HepG2 (cell line): ENCODE measurements at regions not wholly inside any gene's neighbourhood (a gene's known extent, or its start where the extent isn't known, plus 50 kb on each side); places are given as distances from the start of the nearest gene placed in this dataset.
"Not testable (repeated sequence)": the region's sequence is repeated elsewhere in the genome, so short reads cannot be mapped to it uniquely, and the experiment has no call there.

Source experiments
- ATAC-seq: fragments of 200-7000 bp; cut with Tn5 transposase; 3 replicates; pipeline ENCODE4 v1.9.1; 2020; ENCODE audit warnings: mild to moderate bottlenecking, moderate library complexity
- BruUV-seq: library from RNA; stranded (reverse); fragments of 400-500 nt; replicated peaks from 2 replicates; lab custom pipeline; 2021; lab: Mats Ljungman, UMichigan
- CTCF ChIA-PET: fragments of 300-600 bp; formaldehyde crosslinking; extraction: SDS; loops from one replicate; lab custom pipeline; 2021; ENCODE audit warnings: low total read pairs, inconsistent platforms, low intra/inter-chr PET ratio; lab: Yijun Ruan, JAX
- POLR2A ChIA-PET: fragments of 350-600 bp; sonication (Branson Sonifier 250); formaldehyde crosslinking; loops from one replicate; lab custom pipeline; 2020; ENCODE audit warnings: antibody characterized with exemption, inconsistent platforms; lab: Yijun Ruan, JAX
- DNase-seq: peaks from one replicate; pipeline ENCODE4 v3.0.0-alpha.2; 2015; ENCODE audit warnings: low spot score
- FAIRE-seq: peaks from 3 replicates; lab custom pipeline; 2011; peaks lifted over from hg19 to GRCh38; lab: Jason Lieb, UNC
- H2AFZ ChIP-seq: one replicate; pipeline ENCODE4 v1.6.1; 2011; ENCODE audit warnings: low read length, inconsistent platforms
- H3K27ac ChIP-seq: fragments of 300-600 bp; 3 replicates; pipeline ENCODE4 v1.8.0; 2011; ENCODE audit warnings: mixed run types, mild to moderate bottlenecking, mixed read lengths, low read length, inconsistent platforms; ENCODE audit not compliant: insufficient read depth; ENCODE audit errors: extremely low read length
- H3K27me3 ChIP-seq, 2 experiments: fragments of 200-600 bp in 1 of 2; 2 replicates in 1 of 2; 3 replicates in 1 of 2; pipeline versions ENCODE4 v1.6.0 to v1.8.0; 2011; ENCODE audit warnings: low read length in 2 of 2, mild to moderate bottlenecking in 2 of 2, moderate library complexity in 2 of 2, inconsistent platforms in 1 of 2; ENCODE audit not compliant: insufficient read depth in 2 of 2, control insufficient read depth in 1 of 2
- H3K36me3 ChIP-seq, 2 experiments: fragments of 200-600 bp in 1 of 2; replicated peaks in 1 of 2; 2 replicates in 1 of 2; 3 replicates in 1 of 2; pipeline versions ENCODE4 v1.5.1 to v1.8.0; 2011; ENCODE audit warnings: low read length in 2 of 2, inconsistent platforms in 1 of 2; ENCODE audit not compliant: insufficient read depth in 2 of 2, control insufficient read depth in 1 of 2
- H3K4me1 ChIP-seq: 2 replicates; pipeline ENCODE4 v1.5.1; 2012; ENCODE audit warnings: low read length, inconsistent platforms; ENCODE audit not compliant: insufficient read depth
- H3K4me2 ChIP-seq: 2 replicates; pipeline ENCODE4 v1.6.0; 2011; ENCODE audit warnings: low read depth, low read length, inconsistent platforms
- H3K4me3 ChIP-seq, 3 experiments: fragments of 200-600 bp in 1 of 3; sonication (generic), shearing (Covaris generic) in 1 of 3; replicated peaks in 1 of 3; 2 replicates each; pipeline ENCODE4 v1.5.1; 2011 to 2016; ENCODE audit warnings: low read length in 3 of 3, inconsistent platforms in 2 of 3, low read depth in 2 of 3, mild to moderate bottlenecking in 2 of 3, control low read depth in 1 of 3, mixed read lengths in 1 of 3; ENCODE audit not compliant: insufficient read depth in 1 of 3
- H3K79me2 ChIP-seq: one replicate; pipeline ENCODE4 v1.6.1; 2011; ENCODE audit warnings: low read length, inconsistent platforms; ENCODE audit not compliant: insufficient read depth
- H3K9ac ChIP-seq: 2 replicates; pipeline ENCODE4 v1.6.0; 2011; ENCODE audit warnings: mild to moderate bottlenecking, low read depth, low read length, inconsistent platforms; ENCODE audit not compliant: insufficient read depth
- H3K9me3 ChIP-seq: 2 replicates; pipeline ENCODE4 v1.5.1; 2012; ENCODE audit warnings: mild to moderate bottlenecking, low read length
- H4K20me1 ChIP-seq: 2 replicates; pipeline ENCODE4 v1.6.0; 2011; ENCODE audit warnings: inconsistent platforms, mild to moderate bottlenecking, low read length, moderate library complexity; ENCODE audit not compliant: insufficient read depth
- EEA1 ChIP-seq: sonication (generic); formaldehyde crosslinking; IDR thresholded peaks from 2 replicates; pipeline ENCODE4 v1.5.1; 2020; ENCODE audit warnings: mild to moderate bottlenecking, missing genetic modification reagents, borderline replicate concordance
- IRF2 ChIP-seq: IDR thresholded peaks from 2 replicates; pipeline ENCODE4 v1.6.1; 2018; ENCODE audit warnings: missing genetic modification reagents, missing compliant biosample characterization
- NFIB ChIP-seq: sonication (generic); formaldehyde crosslinking; IDR thresholded peaks from 2 replicates; pipeline ENCODE4 v1.9.0; 2021; ENCODE audit warnings: missing genetic modification reagents, mild to moderate bottlenecking, borderline replicate concordance
- NPAS2 ChIP-seq: sonication (generic); formaldehyde crosslinking; IDR thresholded peaks from 2 replicates; pipeline ENCODE4 v1.8.0; 2022; ENCODE audit warnings: mild to moderate bottlenecking, missing genetic modification reagents, borderline replicate concordance
- PLRG1 ChIP-seq: fragments of 450-650 bp; conservative IDR thresholded peaks from 2 replicates; pipeline ENCODE4 v1.6.1; 2016
- SATB2 ChIP-seq: sonication (generic); formaldehyde crosslinking; IDR thresholded peaks from 2 replicates; pipeline ENCODE4 v1.5.0; 2020; ENCODE audit warnings: missing genetic modification reagents
- TCF12 ChIP-seq, 2 experiments: fragments of 450-650 bp in 1 of 2; sonication (generic) in 1 of 2; formaldehyde crosslinking in 1 of 2; IDR thresholded peaks; 2 replicates each; pipeline versions ENCODE4 v1.6.1 to v1.8.0; 2017 to 2022; ENCODE audit warnings: antibody characterized with exemption in 1 of 2, mild to moderate bottlenecking in 1 of 2, missing genetic modification reagents in 1 of 2, moderate library complexity in 1 of 2
- ZEB1 ChIP-seq: IDR thresholded peaks from 2 replicates; pipeline ENCODE4 v1.6.1; 2012; ENCODE audit warnings: mild to moderate bottlenecking, low read depth, inconsistent platforms; ENCODE audit not compliant: insufficient replicate concordance
- ZNF138 ChIP-seq: sonication (generic); formaldehyde crosslinking; IDR thresholded peaks from 2 replicates; pipeline ENCODE4 v1.5.0; 2020; ENCODE audit warnings: mild to moderate bottlenecking, low read depth, missing genetic modification reagents
- ZNF720 ChIP-seq: sonication (generic); formaldehyde crosslinking; IDR thresholded peaks from 2 replicates; pipeline ENCODE4 v1.4.0; 2020; ENCODE audit warnings: missing genetic modification reagents
- WGBS: methylation state at CpG from one replicate; pipeline ENCODE4 v1.1.6; 2017; ENCODE audit warnings: low lambda C conversion rate; 5-methylcytosine and 5-hydroxymethylcytosine counted together
- in situ Hi-C: cut with HindIII; loops from 2 replicates; pipeline ENCODE4 v1.10.0; 2017; ENCODE audit warnings: low pct_unique_long_range_greater_than_20kb; ENCODE audit not compliant: extremely low pct_ligation_motif_present
- intact Hi-C: fragments of 100-400 bp; cut with micrococcal nuclease; formaldehyde crosslinking; loops from one replicate; pipeline ENCODE4 v1.10.0; 2022; ENCODE audit not compliant: unreplicated experiment
- TF ChIP-seq, protein P1 (sequence below): IDR thresholded peaks from 2 replicates; pipeline ENCODE4 v1.6.1; 2016; ENCODE audit warnings: control low read depth

DNA sequence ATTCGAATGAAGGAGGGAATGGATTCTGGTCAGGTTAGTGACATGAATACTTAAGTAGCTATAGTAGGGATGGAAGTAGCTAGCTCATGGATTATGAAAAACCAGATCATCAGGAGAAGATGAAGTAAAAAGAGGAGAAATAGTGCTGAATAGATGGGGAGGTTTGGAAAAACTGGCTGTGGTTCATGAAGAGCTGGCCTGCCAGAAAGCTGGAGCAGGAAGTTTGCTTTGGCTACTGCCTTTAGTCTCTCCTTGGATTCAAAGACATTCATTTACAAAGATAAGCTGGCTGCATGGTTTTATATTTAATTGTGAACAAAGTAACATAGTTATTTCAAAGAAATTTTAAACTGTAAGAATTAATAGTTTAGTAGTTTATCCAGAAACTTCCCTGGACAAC lies 567.0 kb downstream of the RIT2 start:
- Histone ChIP-seq H2AFZ (no peak overlapping the region), H3K27me3 (no peaks in the 10 kb centered on the region), H3K79me2 (no peaks in the 10 kb centered on the region), H3K27ac (no peak overlapping the region), H3K36me3 (no peaks in the 10 kb centered on the region)
- POLR2A ChIA-PET: no interaction called here
- no peak for ATAC-seq
- 2% methylated on average over 1 of the region's 1 CpG for WGBS
- CTCF ChIA-PET: no interaction called here
- in situ Hi-C loops: no loop called here
- TF ChIP-seq TCF12 (IDR thresholded peaks at IDR 0.05): no peak
- no peak for TF ChIP-seq TCF12 (CRISPR knock-in tag; IDR thresholded peaks at IDR 0.05)
- no peak for TF ChIP-seq SATB2
- TF ChIP-seq, protein P1, sequence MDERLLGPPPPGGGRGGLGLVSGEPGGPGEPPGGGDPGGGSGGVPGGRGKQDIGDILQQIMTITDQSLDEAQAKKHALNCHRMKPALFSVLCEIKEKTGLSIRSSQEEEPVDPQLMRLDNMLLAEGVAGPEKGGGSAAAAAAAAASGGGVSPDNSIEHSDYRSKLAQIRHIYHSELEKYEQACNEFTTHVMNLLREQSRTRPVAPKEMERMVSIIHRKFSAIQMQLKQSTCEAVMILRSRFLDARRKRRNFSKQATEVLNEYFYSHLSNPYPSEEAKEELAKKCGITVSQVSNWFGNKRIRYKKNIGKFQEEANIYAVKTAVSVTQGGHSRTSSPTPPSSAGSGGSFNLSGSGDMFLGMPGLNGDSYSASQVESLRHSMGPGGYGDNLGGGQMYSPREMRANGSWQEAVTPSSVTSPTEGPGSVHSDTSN: no peak
- TF ChIP-seq NFIB (CRISPR knock-in tag): no peak
- TF ChIP-seq NPAS2 (CRISPR knock-in tag): no peak
- TF ChIP-seq ZNF138 (CRISPR knock-in tag): no peak
- TF ChIP-seq ZNF720: no peak
- no peak for TF ChIP-seq EEA1 (CRISPR knock-in tag)
- no peak for TF ChIP-seq PLRG1
- TF ChIP-seq, all 625 proteins: peak for 0
- no peaks in the 10 kb centered on the region for H3K9me3 ChIP-seq
- H3K9ac ChIP-seq: no peak overlapping the region
- no peaks in the 10 kb centered on the region for H3K4me1 ChIP-seq
- DNase-seq (no peak), FAIRE-seq (no peak)
- no peaks in the 10 kb centered on the region for H4K20me1 ChIP-seq
- no peak overlapping the region for H3K4me3 ChIP-seq
- intact Hi-C loops: no loop called here
- BruUV-seq: no TSS peak
- no peak overlapping the region for H3K4me2 ChIP-seq

DNA sequence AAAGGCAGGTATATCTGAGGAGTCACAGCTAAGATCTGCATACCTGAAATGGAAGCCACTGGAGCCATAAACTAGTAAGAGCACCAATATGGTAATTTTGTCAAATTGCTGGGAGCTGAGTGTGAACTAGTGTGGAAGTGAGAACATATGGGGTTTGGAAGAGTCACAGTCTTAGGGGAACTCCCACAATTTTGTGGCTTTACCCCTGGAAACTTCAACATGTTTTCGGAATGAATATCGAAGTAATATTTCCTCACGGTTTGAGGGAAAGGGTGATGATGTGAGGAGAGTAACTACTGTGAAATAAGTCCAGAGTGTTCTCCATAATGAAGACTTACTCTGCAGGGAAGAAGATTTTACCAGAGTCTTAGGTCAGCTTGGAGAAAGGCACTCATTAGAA lies 565.9 kb downstream of the RIT2 start:
- Histone ChIP-seq H3K36me3 (no peaks in the 10 kb centered on the region), H4K20me1 (no peaks in the 10 kb centered on the region), H3K27ac (no peak overlapping the region), H3K27me3 (no peaks in the 10 kb centered on the region), H3K9me3 (no peaks in the 10 kb centered on the region), H2AFZ (no peak overlapping the region), H3K9ac (no peak overlapping the region), H3K4me3 (no peak overlapping the region), H3K4me1 (no peaks in the 10 kb centered on the region), H3K4me2 (no peak overlapping the region), H3K79me2 (no peaks in the 10 kb centered on the region)
- ChIA-PET POLR2A (no interaction called here), CTCF (no interaction called here)
- DNase-seq: no peak
- whole genome bisulfite sequencing: 72% methylated on average over 3 of the region's 3 CpGs
- TF ChIP-seq ZEB1: no peak
- no peak for TF ChIP-seq IRF2
- no TSS peak for BruUV-seq
- intact Hi-C loops: no loop called here
- ATAC-seq: no peak
- in situ Hi-C loops: no loop called here
- no peak for FAIRE-seq

DNA sequence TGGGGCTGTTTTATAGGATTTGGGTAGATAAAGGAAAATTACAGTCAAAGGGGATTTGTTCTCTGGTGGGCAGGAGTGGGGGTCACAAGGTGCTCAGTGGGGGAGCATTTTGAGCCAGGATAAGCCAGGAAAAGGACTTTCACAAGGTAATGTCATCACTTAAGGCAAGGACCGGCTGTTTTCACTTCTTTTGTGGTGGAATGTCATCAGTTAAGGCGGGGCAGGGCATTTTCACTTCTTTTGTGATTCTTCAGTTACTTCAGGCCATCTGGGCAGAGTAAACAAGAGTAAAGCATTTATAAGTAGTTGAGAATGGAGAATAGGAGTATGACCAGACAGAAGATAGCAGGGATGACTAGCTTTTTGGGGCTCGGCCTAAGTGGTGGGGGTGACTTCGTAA lies 562.9 kb downstream of the RIT2 start:
- CTCF ChIA-PET: not testable (repeated sequence)
- 40% methylated on average over 4 of the region's 4 CpGs for WGBS

More for the DNA sequence above, 562.9 kb downstream of the RIT2 start:
- H3K4me2 ChIP-seq, H3K27me3 ChIP-seq, H3K27ac ChIP-seq, H2AFZ ChIP-seq, H3K4me3 ChIP-seq, H3K36me3 ChIP-seq, H4K20me1 ChIP-seq, H3K9me3 ChIP-seq, H3K4me1 ChIP-seq, FAIRE-seq, intact Hi-C loops, DNase-seq, in situ Hi-C loops, H3K79me2 ChIP-seq, ATAC-seq, H3K9ac ChIP-seq, POLR2A ChIA-PET, BruUV-seq: not testable (repeated sequence)
